H1 (cell line): ENCODE measurements at regions not wholly inside any gene's neighbourhood (a gene's known extent, or its start where the extent isn't known, plus 50 kb on each side); places are given as distances from the start of the nearest gene placed in this dataset.

Experiments used
- CTCF ChIA-PET: fragments of 300-600 bp; sonication (Branson Sonifier 250); formaldehyde crosslinking; loops from one replicate; lab custom pipeline; 2021; ENCODE audit not compliant: partially characterized antibody; lab: Charles Lee
- POLR2A ChIA-PET: fragments of 300-600 bp; sonication (Branson Sonifier 250); formaldehyde crosslinking; loops from one replicate; lab custom pipeline; 2021; ENCODE audit warnings: inconsistent platforms; ENCODE audit not compliant: partially characterized antibody; lab: Charles Lee
- DNase-seq, 2 experiments: peaks; one replicate each; pipeline versions ENCODE4 v3.0.0 to v3.0.0-alpha.2; 2010 to 2022; ENCODE audit warnings: low spot score in 2 of 2, low read depth in 1 of 2, mixed read lengths in 1 of 2
- FAIRE-seq: peaks from 2 replicates; lab custom pipeline; 2011; peaks lifted over from hg19 to GRCh38; lab: Jason Lieb, UNC
- H2AFZ ChIP-seq: 2 replicates; pipeline ENCODE4 v1.8.1; 2012; ENCODE audit warnings: low read length, inconsistent platforms
- H2AK5ac ChIP-seq: 2 replicates; pipeline ENCODE4 v1.6.1; 2013; ENCODE audit warnings: low read depth, low read length
- H2BK120ac ChIP-seq: replicated peaks from 2 replicates; pipeline ENCODE3; 2013; ENCODE audit warnings: low read depth, low read length, inconsistent platforms
- H2BK12ac ChIP-seq: 2 replicates; pipeline ENCODE4 v1.6.1; 2013; ENCODE audit warnings: low read depth, low read length
- H2BK15ac ChIP-seq: 2 replicates; pipeline ENCODE4 v1.6.1; 2013; ENCODE audit warnings: low read length
- H2BK20ac ChIP-seq: 2 replicates; pipeline ENCODE4 v1.6.1; 2013; ENCODE audit warnings: low read length
- H2BK5ac ChIP-seq: 2 replicates; pipeline ENCODE4 v1.6.1; 2013; ENCODE audit warnings: low read depth, low read length
- H3K14ac ChIP-seq: 2 replicates; pipeline ENCODE4 v1.6.1; 2013; ENCODE audit warnings: inconsistent platforms; ENCODE audit not compliant: insufficient read length
- H3K18ac ChIP-seq: 2 replicates; pipeline ENCODE4 v1.6.1; 2013; ENCODE audit warnings: low read length; ENCODE audit errors: extremely low read depth
- H3K23ac ChIP-seq: 2 replicates; pipeline ENCODE4 v1.6.1; 2013; ENCODE audit warnings: inconsistent platforms; ENCODE audit not compliant: insufficient read length
- H3K23me2 ChIP-seq: 2 replicates; pipeline ENCODE4 v1.6.1; 2013; ENCODE audit warnings: low read depth, low read length
- H3K27ac ChIP-seq: 2 replicates; pipeline ENCODE4 v1.6.1; 2011; ENCODE audit warnings: low read depth, low read length, inconsistent platforms
- H3K27me3 ChIP-seq, 4 experiments: replicated peaks in 1 of 4; 1 replicate in 1 of 4; 2 replicates in 3 of 4; pipeline versions ENCODE4 v1.6.1 to v1.8.1; 2011 to 2013; ENCODE audit warnings: low read length in 3 of 4, mild to moderate bottlenecking in 3 of 4, inconsistent platforms in 2 of 4, mixed read lengths in 2 of 4, moderate library complexity in 1 of 4; ENCODE audit not compliant: control insufficient read depth in 3 of 4, insufficient read depth in 3 of 4; ENCODE audit errors: extremely low read depth in 1 of 4
- H3K36me3 ChIP-seq, 4 experiments: 2 replicates each; pipeline versions ENCODE4 v1.6.1 to v1.8.1; 2011 to 2013; ENCODE audit warnings: mild to moderate bottlenecking in 4 of 4, low read length in 3 of 4, moderate library complexity in 2 of 4, control low read depth in 1 of 4, inconsistent platforms in 1 of 4; ENCODE audit not compliant: insufficient read depth in 4 of 4, control insufficient read depth in 2 of 4
- H3K4ac ChIP-seq: replicated peaks from 2 replicates; pipeline ENCODE3; 2013; ENCODE audit warnings: low read length, low read depth, mixed read lengths, inconsistent platforms; ENCODE audit not compliant: insufficient read length
- H3K4me1 ChIP-seq, 4 experiments: replicated peaks in 1 of 4; 1 replicate in 1 of 4; 2 replicates in 3 of 4; pipeline versions ENCODE4 v1.6.1 to v1.8.1; 2011 to 2013; ENCODE audit warnings: low read length in 3 of 4, inconsistent platforms in 2 of 4, mixed read lengths in 1 of 4; ENCODE audit not compliant: insufficient read depth in 4 of 4, control insufficient read depth in 3 of 4
- H3K4me2 ChIP-seq, 2 experiments: 2 replicates each; pipeline versions ENCODE4 v1.6.1 to v1.8.1; 2011 to 2013; ENCODE audit warnings: low read depth in 2 of 2, low read length in 2 of 2, control low read depth in 1 of 2, inconsistent platforms in 1 of 2, mild to moderate bottlenecking in 1 of 2; ENCODE audit not compliant: insufficient read depth in 1 of 2
- H3K4me3 ChIP-seq, 4 experiments: fragments of 200-600, 300-600 bp in 1 of 4; sonication (generic), shearing (Covaris generic), sonication (Bioruptor Twin) in 1 of 4; 2 replicates each; pipeline versions ENCODE4 v1.5.1 to v1.8.1; 2011 to 2016; ENCODE audit warnings: low read length in 4 of 4, low read depth in 3 of 4, control low read depth in 2 of 4, inconsistent platforms in 2 of 4, mild to moderate bottlenecking in 2 of 4, mixed read lengths in 1 of 4, moderate library complexity in 1 of 4; ENCODE audit not compliant: insufficient read depth in 2 of 4; ENCODE audit errors: extremely low read depth in 1 of 4
- H3K56ac ChIP-seq: replicated peaks from 2 replicates; pipeline ENCODE3; 2013; ENCODE audit warnings: low read depth, mild to moderate bottlenecking, mixed read lengths, low read length, inconsistent platforms; ENCODE audit not compliant: insufficient read length
- H3K79me1 ChIP-seq: 2 replicates; pipeline ENCODE4 v1.6.1; 2013; ENCODE audit warnings: low read depth, low read length, control low read depth
- H3K79me2 ChIP-seq, 2 experiments: 2 replicates each; pipeline versions ENCODE4 v1.6.1 to v1.8.1; 2012 to 2013; ENCODE audit warnings: low read length in 2 of 2, mild to moderate bottlenecking in 2 of 2, inconsistent platforms in 1 of 2; ENCODE audit not compliant: insufficient read depth in 2 of 2, control insufficient read depth in 1 of 2
- H3K9ac ChIP-seq, 4 experiments: replicated peaks in 1 of 4; 1 replicate in 1 of 4; 2 replicates in 3 of 4; pipeline versions ENCODE4 v1.6.1 to v1.8.1; 2011 to 2013; ENCODE audit warnings: low read depth in 3 of 4, low read length in 3 of 4, control low read depth in 2 of 4, mild to moderate bottlenecking in 2 of 4, moderate library complexity in 2 of 4, inconsistent platforms in 1 of 4; ENCODE audit errors: extremely low read depth in 1 of 4
- H3K9me3 ChIP-seq, 2 experiments: 2 replicates each; pipeline versions ENCODE4 v1.6.1 to v1.8.1; 2012 to 2013; ENCODE audit warnings: mild to moderate bottlenecking in 2 of 2, moderate library complexity in 2 of 2, control low read depth in 1 of 2, inconsistent platforms in 1 of 2, low read depth in 1 of 2, low read length in 1 of 2, mixed read lengths in 1 of 2; ENCODE audit not compliant: insufficient read depth in 2 of 2
- H4K20me1 ChIP-seq, 2 experiments: replicated peaks in 1 of 2; 2 replicates each; pipeline versions ENCODE3 to v1.8.1; 2011 to 2013; ENCODE audit warnings: inconsistent platforms in 2 of 2, low read length in 2 of 2, mild to moderate bottlenecking in 1 of 2; ENCODE audit not compliant: insufficient read depth in 2 of 2, control insufficient read depth in 1 of 2
- H4K5ac ChIP-seq: 2 replicates; pipeline ENCODE4 v1.6.1; 2013; ENCODE audit warnings: low read length, low read depth, mixed read lengths, inconsistent platforms; ENCODE audit not compliant: insufficient read length
- H4K8ac ChIP-seq: 2 replicates; pipeline ENCODE4 v1.8.0; 2013; ENCODE audit warnings: mild to moderate bottlenecking, moderate library complexity, low read length, inconsistent platforms; ENCODE audit not compliant: insufficient read depth; ENCODE audit errors: extremely low read depth
- H4K91ac ChIP-seq: replicated peaks from 2 replicates; pipeline ENCODE3; 2013; ENCODE audit warnings: low read length, mixed read lengths, inconsistent platforms; ENCODE audit not compliant: insufficient read length
- ATF2 ChIP-seq: IDR thresholded peaks from 2 replicates; pipeline ENCODE4 v1.6.1; 2012; ENCODE audit warnings: low read length, inconsistent platforms
- CBX5 ChIP-seq: fragments of 300-800, 300-1000 bp; sonication (generic); IDR thresholded peaks from 2 replicates; pipeline ENCODE4 v1.7.1; 2016; ENCODE audit warnings: antibody characterized with exemption, low read length, low read depth
- FOSL1 ChIP-seq: IDR thresholded peaks from 2 replicates; pipeline ENCODE4 v1.6.1; 2011; ENCODE audit warnings: mild to moderate bottlenecking, low read depth, low read length, moderate library complexity; ENCODE audit not compliant: insufficient read depth
- GTF2F1 ChIP-seq: IDR thresholded peaks from 2 replicates; pipeline ENCODE4 v1.6.1; 2012; ENCODE audit warnings: low read depth, low read length, improper control_type of control experiment, borderline replicate concordance
- SP2 ChIP-seq: IDR thresholded peaks from 2 replicates; pipeline ENCODE4 v1.6.1; 2012; ENCODE audit warnings: mild to moderate bottlenecking, low read length, inconsistent platforms
- USF2 ChIP-seq: IDR thresholded peaks from 2 replicates; pipeline ENCODE4 v1.6.1; 2011; ENCODE audit warnings: low read length, improper control_type of control experiment
- YY1 ChIP-seq: IDR thresholded peaks from 2 replicates; pipeline ENCODE4 v1.6.1; 2011; ENCODE audit warnings: low read depth, mild to moderate bottlenecking, low read length
- WGBS, 2 experiments: shearing (Covaris generic) in 1 of 2; methylation state at CpG; one replicate each; pipeline versions ENCODE4 v1.1.6 to v1.1.7; 2013 to 2015; ENCODE audit warnings: low lambda C conversion rate in 2 of 2, mixed read lengths in 2 of 2, inconsistent platforms in 1 of 2, low coverage in 1 of 2, missing lambda C conversion rate in 1 of 2; ENCODE audit not compliant: insufficient replicate concordance in 2 of 2, insufficient coverage in 1 of 2, insufficient read length in 1 of 2; ENCODE audit errors: extremely low coverage in 1 of 2, missing lambda C conversion rate in 1 of 2; 5-methylcytosine and 5-hydroxymethylcytosine counted together

- no peaks in the 10 kb centered on the region for H3K79me1 ChIP-seq
- H3K36me3 ChIP-seq, result no peaks in the 10 kb centered on the region
- H4K20me1 ChIP-seq, result no peaks in the 10 kb centered on the region
- WGBS, 2 experiments, result 95% methylated on average over 3 of the region's 3 CpGs; no CpG with 5 or more reads in 1 of the 2 experiments
- H4K91ac ChIP-seq, result no peak overlapping the region
- H3K9me3 ChIP-seq, result no peaks in the 10 kb centered on the region
- H2AFZ ChIP-seq, result no peak overlapping the region
- H3K79me2 ChIP-seq, result no peaks in the 10 kb centered on the region
- no peak overlapping the region for H3K14ac ChIP-seq
- no peak overlapping the region for H4K5ac ChIP-seq
- H3K9ac ChIP-seq, result no peak overlapping the region
- POLR2A ChIA-PET, result no interaction called here
- no peak overlapping the region for H2BK15ac ChIP-seq
- no peak overlapping the region for H2BK5ac ChIP-seq
- H4K8ac ChIP-seq, result no peak overlapping the region
- H3K27me3 ChIP-seq, result no peaks in the 10 kb centered on the region
- DNase-seq (no peak), FAIRE-seq (no peak)
- H3K4me2 ChIP-seq, result no peak overlapping the region
- H2BK20ac ChIP-seq, result no peak overlapping the region
- H3K18ac ChIP-seq, result no peak overlapping the region
- H3K56ac ChIP-seq, result no peak overlapping the region
- H3K4ac ChIP-seq, result no peak overlapping the region
- H3K23me2 ChIP-seq, result no peaks in the 10 kb centered on the region
- CTCF ChIA-PET, result interaction anchor here (0.6 kb wide), 1 partner anchor 57 kb away, joined by 3 read pairs; no protein-coding TSS in a partner anchor
- no peak overlapping the region for H2BK120ac ChIP-seq
- no peak overlapping the region for H2BK12ac ChIP-seq
- no peak overlapping the region for H2AK5ac ChIP-seq
- no peaks in the 10 kb centered on the region for H3K4me1 ChIP-seq
- TF ChIP-seq SP2 (no peak), CBX5 (no peak), USF2 (no peak), FOSL1 (no peak), YY1 (no peak), GTF2F1 (no peak), ATF2 (no peak)
- H3K4me3 ChIP-seq, result no peak overlapping the region
- H3K27ac ChIP-seq, result no peak overlapping the region
- H3K23ac ChIP-seq, result no peak overlapping the region
These were observed 103.7 kb upstream of the SOX4 start for GRCh38 chr6:21489826-21490225.
